ENCODE measurements at regions not wholly inside any gene's neighbourhood (a gene's known extent, or its start where the extent isn't known, plus 50 kb on each side); places are given as distances from the start of the nearest gene placed in this dataset.

DNA sequence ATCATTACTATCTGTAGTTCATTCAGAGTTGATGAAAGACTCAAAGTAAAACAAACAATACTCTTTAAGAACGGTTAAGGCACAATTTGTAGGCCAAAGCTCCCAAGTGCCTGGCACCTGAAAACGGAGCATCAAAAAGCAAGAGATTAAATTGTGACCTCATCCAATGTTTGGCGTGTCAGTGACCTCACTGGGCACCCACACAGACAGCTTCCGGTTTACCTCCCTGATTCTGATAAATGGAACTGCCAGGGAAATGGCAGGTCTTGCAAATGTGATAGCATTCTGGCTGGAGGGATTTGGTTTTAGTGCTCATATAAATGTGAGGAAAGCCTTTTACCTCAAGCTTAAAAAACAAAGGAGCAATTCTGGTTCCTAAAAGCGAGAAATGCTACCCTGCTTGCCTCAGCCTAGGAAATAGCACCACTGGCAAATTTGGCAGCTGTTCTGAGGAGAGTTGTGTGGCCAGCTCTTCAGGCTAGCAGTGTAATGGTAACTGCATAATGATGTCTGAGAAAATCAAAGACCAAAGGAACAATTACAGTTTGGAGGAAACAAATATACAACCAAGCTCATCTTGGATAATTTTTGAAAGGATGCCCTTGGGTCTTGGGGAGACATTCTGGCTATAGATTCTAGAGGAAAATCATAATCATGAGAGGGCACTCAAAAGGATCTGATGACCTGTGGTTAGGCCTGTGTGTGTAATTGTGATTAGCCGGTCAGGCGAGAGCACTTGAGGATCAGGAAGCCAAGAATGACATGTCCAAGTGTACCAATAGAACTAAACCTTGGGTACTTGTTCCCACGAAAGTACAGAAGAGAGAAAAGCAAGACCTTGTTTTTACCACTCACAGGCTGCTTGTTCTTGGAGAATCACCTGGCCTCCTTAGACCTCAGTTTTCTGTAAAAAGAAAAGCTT lies 174.3 kb downstream of the TFAP2B start:
- DNase-seq (ENCODE audit: low read depth): no peak
- TF ChIP-seq, protein P1, sequence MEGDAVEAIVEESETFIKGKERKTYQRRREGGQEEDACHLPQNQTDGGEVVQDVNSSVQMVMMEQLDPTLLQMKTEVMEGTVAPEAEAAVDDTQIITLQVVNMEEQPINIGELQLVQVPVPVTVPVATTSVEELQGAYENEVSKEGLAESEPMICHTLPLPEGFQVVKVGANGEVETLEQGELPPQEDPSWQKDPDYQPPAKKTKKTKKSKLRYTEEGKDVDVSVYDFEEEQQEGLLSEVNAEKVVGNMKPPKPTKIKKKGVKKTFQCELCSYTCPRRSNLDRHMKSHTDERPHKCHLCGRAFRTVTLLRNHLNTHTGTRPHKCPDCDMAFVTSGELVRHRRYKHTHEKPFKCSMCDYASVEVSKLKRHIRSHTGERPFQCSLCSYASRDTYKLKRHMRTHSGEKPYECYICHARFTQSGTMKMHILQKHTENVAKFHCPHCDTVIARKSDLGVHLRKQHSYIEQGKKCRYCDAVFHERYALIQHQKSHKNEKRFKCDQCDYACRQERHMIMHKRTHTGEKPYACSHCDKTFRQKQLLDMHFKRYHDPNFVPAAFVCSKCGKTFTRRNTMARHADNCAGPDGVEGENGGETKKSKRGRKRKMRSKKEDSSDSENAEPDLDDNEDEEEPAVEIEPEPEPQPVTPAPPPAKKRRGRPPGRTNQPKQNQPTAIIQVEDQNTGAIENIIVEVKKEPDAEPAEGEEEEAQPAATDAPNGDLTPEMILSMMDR (conservative IDR thresholded peaks at IDR 0.05; ENCODE audit: low read depth, low read length): no peak
- H3K4me3 ChIP-seq (ENCODE audit: low read depth, low read length): no peak overlapping the region

DNA sequence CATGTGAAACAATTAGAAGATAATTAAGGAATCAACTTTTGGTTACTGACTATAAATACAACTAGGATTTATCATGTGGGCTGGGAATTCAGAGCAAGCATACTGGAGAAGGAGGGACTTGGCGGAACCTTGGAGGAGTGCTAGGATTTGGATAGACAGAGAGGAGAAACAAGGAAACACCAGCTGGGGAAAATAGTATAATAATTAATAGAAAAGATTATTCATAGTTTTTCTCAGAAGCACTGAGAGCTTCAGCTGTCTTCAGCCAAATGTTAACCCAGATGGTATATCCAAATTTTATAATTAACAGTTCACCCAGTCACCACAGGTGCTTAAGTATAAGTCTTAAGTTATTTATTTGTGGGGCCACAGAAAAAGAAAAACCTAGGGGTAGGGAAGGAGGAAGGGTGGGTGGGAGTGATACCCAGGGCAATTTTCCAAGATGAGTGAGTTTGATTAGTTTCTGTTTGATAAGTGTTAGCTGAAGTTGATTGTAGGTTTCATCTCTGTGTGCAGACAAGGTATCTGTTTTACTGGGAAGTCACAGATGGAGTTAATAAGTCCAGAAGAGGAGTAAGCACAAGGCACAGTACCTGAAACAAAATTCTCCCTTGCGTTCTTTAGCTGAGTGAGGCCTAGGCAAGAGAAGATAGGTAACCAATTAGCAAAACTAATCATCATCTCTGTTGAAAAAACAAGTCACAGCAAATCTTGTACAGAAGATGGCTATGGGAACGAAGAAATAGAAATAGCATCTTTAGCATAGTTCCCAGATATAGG lies 175.5 kb downstream of the TFAP2B start:
- TF ChIP-seq, protein P1 (conservative IDR thresholded peaks at IDR 0.05; ENCODE audit: low read depth, low read length): no peak
- DNase-seq (ENCODE audit: low read depth): no peak
- no peak overlapping the region for H3K4me3 ChIP-seq (ENCODE audit: low read depth, low read length)

DNA sequence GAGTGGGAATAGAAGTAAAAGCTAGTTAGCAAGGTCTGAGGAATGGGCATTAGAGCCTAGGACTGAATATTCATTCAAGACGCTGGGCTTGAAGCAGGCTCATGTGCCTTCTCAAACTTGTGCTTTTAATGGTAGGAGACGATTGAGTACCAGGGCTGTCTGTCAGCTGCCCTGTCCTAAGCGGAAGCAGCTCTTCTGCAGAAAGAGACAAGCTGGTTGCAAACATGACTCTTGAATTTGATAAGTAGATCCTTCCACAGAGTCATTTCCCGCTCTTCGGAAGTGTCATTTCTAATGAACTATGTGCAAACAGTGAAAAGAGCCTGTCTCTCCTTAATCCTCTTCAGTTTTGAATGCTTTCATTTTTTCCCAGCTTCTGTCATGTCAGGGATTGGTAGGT lies 176.4 kb downstream of the TFAP2B start:
- H3K4me3 ChIP-seq (ENCODE audit: low read depth, low read length): no peak overlapping the region
- TF ChIP-seq, protein P1 (conservative IDR thresholded peaks at IDR 0.05; ENCODE audit: low read depth, low read length): no peak
- no peak for DNase-seq (ENCODE audit: low read depth)

DNA sequence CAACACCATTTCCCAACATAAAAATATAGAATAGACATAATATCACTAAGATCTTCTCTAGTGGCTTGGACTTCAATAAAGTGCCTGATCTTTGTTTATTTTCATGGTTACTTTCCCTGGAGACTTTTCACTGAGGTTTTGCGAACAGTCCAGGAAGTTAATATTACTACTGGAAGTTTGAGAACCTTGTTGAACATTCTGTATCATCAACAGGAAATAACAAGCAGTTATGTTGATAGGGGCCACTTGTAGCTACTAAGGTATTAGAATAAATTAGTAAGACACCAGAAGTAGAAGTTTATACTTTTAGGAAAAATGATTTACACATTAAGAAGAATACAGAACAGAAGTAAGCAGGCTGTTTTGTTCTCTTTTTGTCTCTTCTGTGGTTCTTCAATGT lies 180.2 kb downstream of the TFAP2B start:
- TF ChIP-seq, protein P1 (conservative IDR thresholded peaks at IDR 0.05; ENCODE audit: low read depth, low read length): no peak
- peak; percentile 5 for DNase-seq (ENCODE audit: low read depth)
- H3K4me3 ChIP-seq (ENCODE audit: low read depth, low read length): no peak overlapping the region

DNA sequence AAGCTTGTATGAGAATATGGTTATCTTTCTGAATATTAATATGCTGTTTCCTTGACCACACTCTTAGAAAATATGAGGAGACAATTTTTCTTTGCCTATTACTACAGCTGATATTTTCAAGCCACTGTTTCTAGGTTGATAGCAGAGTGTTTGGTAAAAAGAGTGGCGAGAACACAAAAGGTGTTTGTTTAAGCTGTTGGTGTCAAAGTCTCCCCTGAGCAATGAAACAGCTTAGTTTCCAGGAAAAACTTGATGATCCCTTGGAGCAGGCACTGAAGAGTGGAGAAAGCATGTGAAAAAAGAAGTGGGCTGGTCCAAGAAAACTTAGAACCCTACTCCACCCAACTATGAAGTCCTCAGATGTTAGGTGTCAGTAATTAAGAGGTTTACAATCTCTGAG lies 182.7 kb downstream of the TFAP2B start:
- DNase-seq (ENCODE audit: low read depth): no peak
- TF ChIP-seq, protein P1 (conservative IDR thresholded peaks at IDR 0.05; ENCODE audit: low read depth, low read length): no peak
- no peak overlapping the region for H3K4me3 ChIP-seq (ENCODE audit: low read depth, low read length)

DNA sequence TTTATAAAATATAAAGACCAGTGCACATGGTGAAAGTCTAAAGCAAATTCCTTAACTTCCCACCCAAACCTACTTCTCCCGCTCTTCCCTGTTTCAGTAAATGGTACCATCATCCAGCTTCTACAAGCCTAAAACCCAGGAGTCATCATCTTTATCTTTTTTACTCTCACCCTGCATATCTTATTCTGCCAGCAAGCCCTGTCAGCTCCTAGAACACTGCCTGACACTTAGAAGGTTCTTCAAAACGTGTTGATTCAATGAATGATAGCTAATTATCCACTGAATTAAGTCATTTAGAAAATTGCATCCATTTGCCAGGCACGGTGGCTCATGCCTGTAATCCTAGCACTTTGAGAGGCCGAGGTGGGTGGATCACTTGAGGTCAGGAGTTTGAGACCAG lies 185.7 kb downstream of the TFAP2B start:
- TF ChIP-seq, protein P1 (conservative IDR thresholded peaks at IDR 0.05; ENCODE audit: low read depth, low read length): no peak
- H3K4me3 ChIP-seq (ENCODE audit: low read depth, low read length): no peak overlapping the region
- no peak for DNase-seq (ENCODE audit: low read depth)

Data from choroid plexus epithelial cell (primary cell).